HG03521 (cell line): ENCODE measurements at regions not wholly inside any gene's neighbourhood (a gene's known extent, or its start where the extent isn't known, plus 50 kb on each side); places are given as distances from the start of the nearest gene placed in this dataset.
"Not testable (repeated sequence)": the region's sequence is repeated elsewhere in the genome, so short reads cannot be mapped to it uniquely, and the experiment has no call there.

Experiments
- ATAC-seq: cut with Tn5 transposase; IDR thresholded peaks from one replicate; pipeline ENCODE4 v1.9.1; 2021; ENCODE audit warnings: mild to moderate bottlenecking, moderate library complexity; ENCODE audit not compliant: unreplicated experiment

- no peak for ATAC-seq
These were observed 728.1 kb downstream of the KCNJ2 start for GRCh38 chr17:70897446-70897845.

GRCh38 chr17:70901870-70902269 is 732.5 kb downstream of the KCNJ2 start:
- ATAC-seq, result no peak

- no peak for ATAC-seq
These were observed 736.5 kb downstream of the KCNJ2 start for GRCh38 chr17:70905796-70906195.

GRCh38 chr17:70906808-70907207 is 737.5 kb downstream of the KCNJ2 start:
- ATAC-seq, result no peak

GRCh38 chr17:70912716-70913485 is 743.6 kb downstream of the KCNJ2 start:
- no peak for ATAC-seq

GRCh38 chr17:70916469-70916868 is 747.1 kb downstream of the KCNJ2 start:
- ATAC-seq, result no peak

GRCh38 chr17:70919241-70919640 is 749.9 kb downstream of the KCNJ2 start:
- no peak for ATAC-seq

- no peak for ATAC-seq
These were observed 751.1 kb downstream of the KCNJ2 start for GRCh38 chr17:70920416-70920815.

- ATAC-seq, result no peak
These were observed 752.9 kb downstream of the KCNJ2 start for GRCh38 chr17:70922268-70922667.

GRCh38 chr17:70924776-70925175 is 755.4 kb downstream of the KCNJ2 start:
- ATAC-seq, result no peak

GRCh38 chr17:70929226-70929625 is 759.9 kb downstream of the KCNJ2 start:
- ATAC-seq, result no peak

GRCh38 chr17:70934231-70934630 is 764.9 kb downstream of the KCNJ2 start:
- ATAC-seq, result no peak

- no peak for ATAC-seq
These were observed 765.5 kb downstream of the KCNJ2 start for GRCh38 chr17:70934835-70935234.

GRCh38 chr17:70936724-70937123 is 767.4 kb downstream of the KCNJ2 start:
- no peak for ATAC-seq

GRCh38 chr17:70938336-70938735 is 769.0 kb downstream of the KCNJ2 start:
- no peak for ATAC-seq

- no peak for ATAC-seq
These were observed 776.1 kb downstream of the KCNJ2 start for GRCh38 chr17:70945386-70945785.

- no peak for ATAC-seq
These were observed 777.9 kb downstream of the KCNJ2 start for GRCh38 chr17:70947215-70947614.

GRCh38 chr17:70947636-70948565 is 778.6 kb downstream of the KCNJ2 start:
- no peak for ATAC-seq

GRCh38 chr17:70953140-70953539 is 783.8 kb downstream of the KCNJ2 start:
- not testable (repeated sequence) for ATAC-seq

- no peak for ATAC-seq
These were observed 786.1 kb downstream of the KCNJ2 start for GRCh38 chr17:70955441-70955840.

- no peak for ATAC-seq
These were observed 787.4 kb downstream of the KCNJ2 start for GRCh38 chr17:70956726-70957125.

- ATAC-seq, result no peak
These were observed 792.0 kb downstream of the KCNJ2 start for GRCh38 chr17:70961341-70961740.
